ENCODE measurements at regions not wholly inside any gene's neighbourhood (a gene's known extent, or its start where the extent isn't known, plus 50 kb on each side); places are given as distances from the start of the nearest gene placed in this dataset.
"Not testable (repeated sequence)": the region's sequence is repeated elsewhere in the genome, so short reads cannot be mapped to it uniquely, and the experiment has no call there.

DNA sequence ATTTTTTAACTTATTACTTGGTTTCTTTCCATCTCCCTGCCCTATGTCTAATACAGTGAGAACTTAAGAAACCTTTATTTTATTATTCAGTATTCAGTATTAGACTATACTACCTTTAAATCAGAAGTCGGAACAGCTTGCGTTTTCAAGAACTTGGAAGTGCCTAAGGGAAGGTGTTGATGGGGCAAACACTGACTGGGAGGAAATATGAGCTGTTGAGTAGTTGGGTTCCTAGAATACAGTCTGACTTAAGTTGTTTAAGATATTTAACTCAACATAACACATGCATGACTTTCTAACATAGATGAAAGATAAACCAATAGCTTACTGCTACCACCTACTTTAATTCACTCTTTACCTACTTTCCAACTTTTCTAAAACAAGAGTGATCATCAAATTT lies 1048.1 kb downstream of the ROBO2 start:
- Histone ChIP-seq H3K27ac (ENCODE audit: low read length) (no peak overlapping the region), H3K9ac (ENCODE audit: low read depth, low read length) (no peak overlapping the region), H3K27me3 (ENCODE audit: insufficient read depth, low read length) (no peaks in the 10 kb centered on the region), H3K36me3 (ENCODE audit: insufficient read depth, low read depth, low read length) (no peaks in the 10 kb centered on the region), H3K4me1 (ENCODE audit: insufficient read depth, low read length) (no peaks in the 10 kb centered on the region), H3K4me3 (ENCODE audit: low read length) (no peak overlapping the region), H3K9me3 (ENCODE audit: insufficient read depth, low read depth, low read length) (peaks cover 3% of the 10 kb centered on the region; the same call in 1 of the 2 replicates)

DNA sequence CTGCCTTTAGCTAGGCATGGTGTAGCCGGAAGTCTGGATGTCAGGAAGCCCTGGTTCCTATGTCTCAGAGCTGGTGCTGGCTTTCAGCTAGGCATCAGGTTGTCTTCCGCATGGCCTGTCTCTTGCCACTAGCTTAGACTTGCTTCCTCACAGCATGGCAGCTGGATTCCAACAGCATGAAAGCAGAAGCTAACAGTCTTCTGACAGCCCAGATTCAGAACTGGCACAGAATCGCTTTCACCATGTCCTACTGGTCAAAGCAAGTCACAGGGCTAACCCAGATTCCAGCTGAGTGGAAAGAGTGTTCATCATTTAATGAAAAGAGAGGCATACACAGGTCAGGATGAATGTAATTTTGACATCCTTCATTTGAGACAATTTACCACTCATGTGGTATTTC lies 1050.5 kb downstream of the ROBO2 start:
- Histone ChIP-seq H3K9ac (ENCODE audit: low read depth, low read length) (no peak overlapping the region), H3K4me1 (ENCODE audit: insufficient read depth, low read length) (no peaks in the 10 kb centered on the region), H3K27ac (ENCODE audit: low read length) (no peak overlapping the region), H3K27me3 (ENCODE audit: insufficient read depth, low read length) (no peaks in the 10 kb centered on the region), H3K4me3 (ENCODE audit: low read length) (no peak overlapping the region), H3K9me3 (ENCODE audit: insufficient read depth, low read depth, low read length) (peaks cover 3% of the 10 kb centered on the region), H3K36me3 (ENCODE audit: insufficient read depth, low read depth, low read length) (no peaks in the 10 kb centered on the region)

DNA sequence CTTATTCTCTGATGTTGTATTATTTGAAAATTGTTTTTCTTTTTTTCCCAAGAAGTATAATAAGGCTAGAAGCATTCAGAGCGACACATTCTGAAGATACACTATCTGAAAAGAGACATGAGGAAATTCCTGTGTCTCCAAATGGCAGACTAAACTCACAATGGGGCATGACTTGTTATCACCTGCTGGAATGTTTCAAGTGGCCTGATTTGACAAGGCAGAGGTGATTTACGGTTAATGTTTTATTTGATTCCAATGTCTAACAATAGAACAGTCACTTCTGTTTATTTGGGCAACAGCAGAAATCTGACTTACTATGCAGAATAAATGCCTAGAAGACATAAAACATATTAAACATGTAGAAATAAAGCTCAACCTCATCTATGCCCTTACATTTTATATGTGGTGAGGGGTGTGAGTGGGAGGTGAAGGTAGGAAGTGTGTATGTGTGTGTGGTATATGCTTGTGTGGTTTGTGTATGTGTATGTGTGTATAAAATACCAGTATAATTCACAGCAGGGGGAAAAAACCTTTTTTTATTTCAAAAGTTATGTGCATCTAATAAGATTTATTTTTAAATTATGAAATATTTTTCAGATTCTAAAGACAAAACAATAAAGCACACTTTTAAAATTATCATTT lies 1051.7 kb downstream of the ROBO2 start:
- no peak overlapping the region for H3K9ac ChIP-seq (ENCODE audit: low read depth, low read length)
- H3K9me3 ChIP-seq (ENCODE audit: insufficient read depth, low read depth, low read length) = no peaks in the 10 kb centered on the region; the same call in 1 of the 2 replicates
- H3K27ac ChIP-seq (ENCODE audit: low read length) = no peak overlapping the region
- no peaks in the 10 kb centered on the region for H3K27me3 ChIP-seq (ENCODE audit: insufficient read depth, low read length)
- H3K4me1 ChIP-seq (ENCODE audit: insufficient read depth, low read length) = no peaks in the 10 kb centered on the region
- no peaks in the 10 kb centered on the region for H3K36me3 ChIP-seq (ENCODE audit: insufficient read depth, low read depth, low read length)
- H3K4me3 ChIP-seq (ENCODE audit: low read length) = no peak overlapping the region

DNA sequence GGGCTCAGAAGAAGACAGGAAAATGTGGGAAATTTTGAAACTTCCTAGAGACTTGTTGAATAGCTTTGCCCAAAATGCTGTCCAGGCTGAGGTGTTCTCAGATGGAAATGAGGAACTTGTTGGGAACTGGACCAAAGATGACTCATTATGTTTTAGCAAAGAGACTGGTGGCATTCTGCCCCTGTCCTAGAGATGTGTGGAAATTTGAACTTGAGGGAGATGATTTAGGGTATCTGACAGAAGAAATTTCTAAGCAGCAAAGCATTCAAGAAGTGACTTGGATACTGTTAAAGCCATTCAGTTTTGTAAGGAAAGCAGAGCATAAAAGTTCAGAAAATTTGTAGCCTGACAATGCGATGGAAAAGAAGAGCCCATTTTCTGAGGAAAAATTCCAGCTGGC lies 1052.7 kb downstream of the ROBO2 start:
- H3K9ac ChIP-seq (ENCODE audit: low read depth, low read length); H3K4me3 ChIP-seq (ENCODE audit: low read length); H3K4me1 ChIP-seq (ENCODE audit: insufficient read depth, low read length); H3K36me3 ChIP-seq (ENCODE audit: insufficient read depth, low read depth, low read length); H3K27me3 ChIP-seq (ENCODE audit: insufficient read depth, low read length); H3K9me3 ChIP-seq (ENCODE audit: insufficient read depth, low read depth, low read length); H3K27ac ChIP-seq (ENCODE audit: low read length): not testable (repeated sequence)

DNA sequence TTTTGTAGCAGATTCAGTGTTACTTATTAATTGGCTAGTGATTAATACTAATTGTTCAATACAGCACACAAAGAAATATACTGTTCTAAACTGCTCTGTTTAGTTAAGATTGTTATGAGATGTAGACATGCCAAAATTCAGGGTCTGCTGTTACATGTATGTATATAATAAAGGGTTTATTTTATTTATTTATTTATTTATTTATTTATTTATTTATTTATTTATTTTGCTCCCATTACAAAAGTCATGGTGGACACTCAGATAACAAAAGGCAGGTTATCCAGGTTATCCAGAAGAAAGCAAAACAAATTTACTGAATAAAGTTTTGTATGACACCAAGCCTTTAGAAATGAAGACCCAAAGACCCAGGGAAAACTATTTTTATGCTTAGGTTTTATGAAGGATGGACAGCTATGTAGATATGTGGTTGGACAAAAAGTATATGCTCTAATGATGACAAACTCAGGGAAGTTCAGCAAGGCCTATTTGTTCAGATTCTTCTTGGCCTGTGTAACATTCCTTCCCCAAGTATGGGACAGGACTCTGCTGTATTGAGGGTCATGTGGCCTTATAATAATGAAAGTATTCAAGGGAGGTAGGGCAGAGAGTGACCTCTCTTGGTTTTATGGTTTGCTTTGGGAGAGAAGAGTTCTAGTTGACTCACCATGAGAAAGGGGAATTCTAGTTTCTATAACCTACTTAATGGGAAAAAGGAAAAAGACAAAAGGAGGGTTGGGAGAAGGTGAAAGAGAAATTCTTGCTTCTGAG lies 1056.8 kb downstream of the ROBO2 start:
- no peaks in the 10 kb centered on the region for H3K36me3 ChIP-seq (ENCODE audit: insufficient read depth, low read depth, low read length)
- H3K4me3 ChIP-seq (ENCODE audit: low read length) = no peak overlapping the region
- no peaks in the 10 kb centered on the region; the same call in 1 of the 2 replicates for H3K9me3 ChIP-seq (ENCODE audit: insufficient read depth, low read depth, low read length)
- no peaks in the 10 kb centered on the region for H3K27me3 ChIP-seq (ENCODE audit: insufficient read depth, low read length)
- H3K4me1 ChIP-seq (ENCODE audit: insufficient read depth, low read length) = no peaks in the 10 kb centered on the region
- H3K9ac ChIP-seq (ENCODE audit: low read depth, low read length) = no peak overlapping the region
- H3K27ac ChIP-seq (ENCODE audit: low read length) = no peak overlapping the region

DNA sequence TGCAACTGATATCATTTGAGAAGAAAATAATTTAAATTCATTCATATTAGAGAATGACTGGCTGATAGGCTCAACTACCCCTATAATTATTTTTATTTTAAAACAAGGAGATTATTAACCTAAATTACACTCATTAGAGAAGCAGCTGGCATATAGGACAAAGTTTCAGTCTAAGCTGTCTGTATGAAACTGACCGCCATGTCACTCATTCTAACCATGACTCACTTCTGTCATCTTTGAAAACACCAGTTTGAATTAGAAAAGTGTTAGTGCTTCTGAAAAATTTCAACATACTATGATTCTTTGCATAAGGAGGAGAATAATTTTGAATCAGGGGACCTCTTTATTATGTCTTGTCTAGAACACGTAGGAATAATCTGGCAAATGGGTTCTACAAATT lies 1058.5 kb downstream of the ROBO2 start:
- Histone ChIP-seq H3K27ac (ENCODE audit: low read length) (no peak overlapping the region), H3K4me3 (ENCODE audit: low read length) (no peak overlapping the region), H3K36me3 (ENCODE audit: insufficient read depth, low read depth, low read length) (no peaks in the 10 kb centered on the region), H3K27me3 (ENCODE audit: insufficient read depth, low read length) (no peaks in the 10 kb centered on the region), H3K4me1 (ENCODE audit: insufficient read depth, low read length) (no peaks in the 10 kb centered on the region), H3K9me3 (ENCODE audit: insufficient read depth, low read depth, low read length) (no peaks in the 10 kb centered on the region; the same call in 1 of the 2 replicates), H3K9ac (ENCODE audit: low read depth, low read length) (no peak overlapping the region)

DNA sequence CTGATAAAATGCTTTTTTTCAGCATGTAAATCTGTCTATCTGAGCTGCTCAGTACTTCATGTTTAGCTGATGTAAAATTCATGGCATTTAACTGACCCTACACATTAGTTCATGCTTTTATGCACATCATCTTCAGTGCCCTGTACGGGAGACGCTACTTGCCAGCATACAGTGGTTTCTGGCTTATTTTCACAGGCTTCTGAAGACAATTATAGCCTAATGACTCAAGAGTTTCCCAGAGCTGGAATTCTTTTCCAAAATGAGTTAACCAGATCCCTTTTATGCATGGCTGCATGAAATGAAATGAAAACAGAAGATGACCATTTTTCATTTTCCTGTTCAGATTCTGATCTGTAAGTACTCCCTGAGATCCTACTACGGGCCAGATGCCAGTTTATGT lies 1061.5 kb downstream of the ROBO2 start:
- Histone ChIP-seq H3K9ac (ENCODE audit: low read depth, low read length) (no peak overlapping the region), H3K4me3 (ENCODE audit: low read length) (no peak overlapping the region), H3K27ac (ENCODE audit: low read length) (no peak overlapping the region), H3K4me1 (ENCODE audit: insufficient read depth, low read length) (no peaks in the 10 kb centered on the region), H3K36me3 (ENCODE audit: insufficient read depth, low read depth, low read length) (no peaks in the 10 kb centered on the region), H3K9me3 (ENCODE audit: insufficient read depth, low read depth, low read length) (no peaks in the 10 kb centered on the region), H3K27me3 (ENCODE audit: insufficient read depth, low read length) (no peaks in the 10 kb centered on the region)

DNA sequence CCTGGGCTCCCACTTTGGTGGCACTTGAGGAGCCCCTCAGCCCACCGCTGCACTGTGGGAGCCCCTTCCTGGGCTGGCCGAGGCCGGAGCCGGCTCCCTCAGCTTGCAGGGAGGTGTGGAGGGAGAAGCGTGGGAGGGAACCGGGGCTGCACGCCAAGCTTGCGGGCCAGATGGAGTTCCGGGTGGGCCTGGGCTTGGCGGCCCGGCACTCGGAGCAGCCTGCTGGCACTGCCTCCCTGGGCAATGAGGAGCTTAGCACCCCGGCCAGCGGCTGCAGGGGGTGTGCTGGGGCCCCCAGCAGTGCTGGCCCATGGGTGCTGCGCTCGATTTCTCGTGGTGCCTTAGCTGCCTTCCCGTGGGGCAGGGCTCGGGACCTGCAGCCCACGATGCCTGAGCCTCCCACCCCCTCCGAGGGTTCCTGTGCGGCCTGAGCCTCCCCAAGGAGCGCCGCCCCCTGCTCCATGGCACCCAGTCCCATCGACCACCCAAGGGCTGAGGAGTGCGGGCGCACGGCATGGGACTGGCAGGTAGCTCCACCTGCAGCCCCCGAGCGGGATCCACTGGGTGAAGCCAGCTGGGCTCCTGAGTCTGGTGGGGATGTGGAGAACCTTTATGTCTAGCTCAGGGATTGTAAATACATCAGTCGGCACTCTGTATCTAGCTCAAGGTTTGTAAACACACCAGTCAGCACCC lies 1068.5 kb downstream of the ROBO2 start:
- H3K9ac ChIP-seq (ENCODE audit: low read depth, low read length); H3K4me1 ChIP-seq (ENCODE audit: insufficient read depth, low read length); H3K27ac ChIP-seq (ENCODE audit: low read length); H3K27me3 ChIP-seq (ENCODE audit: insufficient read depth, low read length); H3K4me3 ChIP-seq (ENCODE audit: low read length); H3K9me3 ChIP-seq (ENCODE audit: insufficient read depth, low read depth, low read length); H3K36me3 ChIP-seq (ENCODE audit: insufficient read depth, low read depth, low read length): not testable (repeated sequence)

DNA sequence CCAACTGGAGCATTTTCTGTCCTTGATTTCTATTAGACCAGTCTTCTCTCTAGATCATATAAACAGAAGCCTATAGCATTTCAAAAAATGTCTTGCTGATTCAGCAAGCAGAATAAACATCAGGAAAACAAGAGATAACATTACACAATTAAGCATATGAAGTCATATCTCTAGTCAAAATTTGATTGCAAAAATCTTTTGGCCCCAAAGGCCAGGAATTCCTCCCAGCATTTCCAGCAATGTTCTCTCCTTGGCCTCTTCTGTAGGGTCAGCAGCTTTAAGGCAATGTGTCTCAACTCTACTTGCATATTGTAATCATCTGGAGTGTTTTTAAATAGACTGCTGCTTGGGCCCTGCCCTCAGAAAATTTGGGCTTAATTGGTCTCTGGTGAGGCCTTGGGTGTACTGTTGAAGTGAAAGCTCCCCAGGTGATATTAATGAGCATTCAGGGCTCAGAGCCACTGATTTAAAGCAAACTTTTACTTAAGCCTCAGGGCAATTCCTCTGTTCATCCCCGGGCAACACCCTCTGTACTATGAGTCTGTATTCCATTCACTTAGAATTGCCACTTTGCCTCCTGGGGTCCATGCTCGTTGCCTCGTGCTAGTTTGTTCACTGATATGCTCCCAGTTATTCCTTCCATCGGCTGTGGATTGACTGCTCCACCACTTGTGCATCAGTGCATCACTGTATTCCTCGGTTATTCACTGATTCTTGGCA lies 1072.6 kb downstream of the ROBO2 start:
- Histone ChIP-seq H3K27ac (ENCODE audit: low read length) (no peak overlapping the region), H3K4me1 (ENCODE audit: insufficient read depth, low read length) (peaks cover 4% of the 10 kb centered on the region; the same call in 1 of the 2 replicates), H3K4me3 (ENCODE audit: low read length) (no peak overlapping the region), H3K36me3 (ENCODE audit: insufficient read depth, low read depth, low read length) (no peaks in the 10 kb centered on the region), H3K9me3 (ENCODE audit: insufficient read depth, low read depth, low read length) (no peaks in the 10 kb centered on the region), H3K9ac (ENCODE audit: low read depth, low read length) (no peak overlapping the region), H3K27me3 (ENCODE audit: insufficient read depth, low read length) (no peaks in the 10 kb centered on the region)

DNA sequence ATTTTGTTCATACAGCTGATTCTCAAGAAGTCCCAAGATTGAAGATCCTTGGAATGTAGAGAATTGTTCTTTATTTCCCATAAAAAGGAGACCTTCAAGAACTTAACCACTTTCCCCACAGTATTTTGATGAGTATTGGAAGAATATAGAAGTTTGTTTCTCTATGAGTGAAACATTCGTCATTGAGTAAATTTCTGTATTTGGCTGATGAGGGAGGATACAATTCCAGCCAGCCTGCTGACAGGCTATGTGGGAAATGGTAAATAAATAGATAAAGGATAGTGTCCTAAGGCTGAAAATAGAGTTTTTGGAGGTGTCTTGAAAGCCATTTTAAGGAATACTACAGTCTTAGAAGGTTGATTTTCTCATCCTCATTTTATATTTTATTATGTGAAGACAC lies 1076.1 kb downstream of the ROBO2 start:
- Histone ChIP-seq H3K4me1 (ENCODE audit: insufficient read depth, low read length) (peaks cover 4% of the 10 kb centered on the region; the same call in 1 of the 2 replicates), H3K9ac (ENCODE audit: low read depth, low read length) (no peak overlapping the region), H3K36me3 (ENCODE audit: insufficient read depth, low read depth, low read length) (no peaks in the 10 kb centered on the region), H3K27ac (ENCODE audit: low read length) (no peak overlapping the region), H3K27me3 (ENCODE audit: insufficient read depth, low read length) (no peaks in the 10 kb centered on the region), H3K9me3 (ENCODE audit: insufficient read depth, low read depth, low read length) (no peaks in the 10 kb centered on the region), H3K4me3 (ENCODE audit: low read length) (no peak overlapping the region)

DNA sequence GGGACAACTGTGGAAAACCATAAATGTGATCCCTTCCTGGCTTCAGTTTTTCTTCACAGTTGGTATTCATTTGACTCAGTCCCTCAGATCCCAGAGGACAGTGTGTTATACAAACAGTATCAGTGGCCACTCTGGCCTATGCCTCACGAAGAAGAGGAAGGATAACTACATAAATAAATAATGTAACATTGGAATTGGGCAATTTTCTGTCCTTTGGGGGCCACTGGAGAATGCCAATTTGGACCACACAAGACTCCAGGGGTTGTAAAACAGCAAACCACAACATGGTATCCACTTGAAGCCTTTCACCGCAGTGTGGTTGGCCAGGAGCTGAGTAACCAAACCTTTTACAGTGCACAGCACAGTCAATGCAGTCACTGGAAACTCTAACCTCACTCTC lies 1077.0 kb downstream of the ROBO2 start:
- Histone ChIP-seq H3K4me3 (ENCODE audit: low read length) (no peak overlapping the region), H3K9ac (ENCODE audit: low read depth, low read length) (no peak overlapping the region), H3K4me1 (ENCODE audit: insufficient read depth, low read length) (peaks cover 4% of the 10 kb centered on the region; the same call in 1 of the 2 replicates), H3K36me3 (ENCODE audit: insufficient read depth, low read depth, low read length) (no peaks in the 10 kb centered on the region), H3K27me3 (ENCODE audit: insufficient read depth, low read length) (no peaks in the 10 kb centered on the region), H3K9me3 (ENCODE audit: insufficient read depth, low read depth, low read length) (no peaks in the 10 kb centered on the region), H3K27ac (ENCODE audit: low read length) (no peak overlapping the region)

Data from iPS-20b (cell line).